GM12878 (cell line): ENCODE measurements at regions not wholly inside any gene's neighbourhood (a gene's known extent, or its start where the extent isn't known, plus 50 kb on each side); places are given as distances from the start of the nearest gene placed in this dataset.

Experiments
- ATF3 ChIP-seq: IDR thresholded peaks from 2 replicates; pipeline ENCODE4 v1.6.1; 2011; ENCODE audit warnings: low read depth, mild to moderate bottlenecking, low read length, moderate library complexity, borderline replicate concordance; ENCODE audit errors: extremely low read depth
- BACH1 ChIP-seq: fragments of 450-650 bp; IDR thresholded peaks from 2 replicates; pipeline ENCODE4 v1.6.1; 2017; ENCODE audit warnings: mild to moderate bottlenecking, borderline replicate concordance
- BCL3 ChIP-seq: IDR thresholded peaks from 2 replicates; pipeline ENCODE4 v1.6.1; 2011; ENCODE audit warnings: borderline replicate concordance, low read depth, mild to moderate bottlenecking, moderate library complexity, low read length; ENCODE audit not compliant: insufficient read depth, poor library complexity, severe bottlenecking
- BHLHE40 ChIP-seq, 2 experiments: fragments of 450-650 bp in 1 of 2; IDR thresholded peaks; 2 replicates each; pipeline ENCODE4 v1.6.1; 2011 to 2017; ENCODE audit warnings: low read depth in 2 of 2, borderline replicate concordance in 1 of 2, improper control_type of control experiment in 1 of 2, low read length in 1 of 2, mild to moderate bottlenecking in 1 of 2
- BMI1 ChIP-seq: fragments of 450-650 bp; IDR thresholded peaks from 2 replicates; pipeline ENCODE4 v1.6.1; 2016; ENCODE audit warnings: mild to moderate bottlenecking, moderate library complexity, borderline replicate concordance
- CBX5 ChIP-seq: sonication (generic); IDR thresholded peaks from 2 replicates; pipeline ENCODE4 v1.6.1; 2016; ENCODE audit warnings: low read depth, moderate library complexity, mild to moderate bottlenecking, inconsistent platforms
- EGR1 ChIP-seq, 2 experiments: IDR thresholded peaks; 1 replicate in 1 of 2; 2 replicates in 1 of 2; pipeline ENCODE4 v1.6.1; 2011 to 2012; ENCODE audit warnings: low read depth in 2 of 2, low read length in 2 of 2, borderline replicate concordance in 1 of 2, mild to moderate bottlenecking in 1 of 2, moderate library complexity in 1 of 2
- FOS ChIP-seq: IDR thresholded peaks from 3 replicates; pipeline ENCODE4 v1.6.1; 2011; ENCODE audit warnings: borderline replicate concordance; ENCODE audit not compliant: insufficient read length; ENCODE audit errors: extremely low read depth
- IKZF1 ChIP-seq: fragments of 450-650 bp; conservative IDR thresholded peaks from 2 replicates; pipeline ENCODE4 v1.6.1; 2017; ENCODE audit warnings: antibody characterized with exemption, mild to moderate bottlenecking
- IKZF2 ChIP-seq, 2 experiments: fragments of 450-650 bp; IDR thresholded peaks; 2 replicates each; pipeline ENCODE4 v1.6.1; 2017; ENCODE audit warnings: mild to moderate bottlenecking in 2 of 2, moderate library complexity in 2 of 2
- MAX ChIP-seq: IDR thresholded peaks from 2 replicates; pipeline ENCODE4 v1.6.1; 2012; ENCODE audit warnings: low read depth, low read length, improper control_type of control experiment
- MLLT1 ChIP-seq: fragments of 450-650 bp; IDR thresholded peaks from 2 replicates; pipeline ENCODE4 v1.6.1; 2016; ENCODE audit warnings: mild to moderate bottlenecking
- NFIC ChIP-seq: IDR thresholded peaks from 2 replicates; pipeline ENCODE4 v1.6.1; 2012; ENCODE audit warnings: low read depth, mild to moderate bottlenecking, inconsistent platforms, low read length, moderate library complexity
- RBBP5 ChIP-seq: fragments of 200-600 bp; sonication (generic); conservative IDR thresholded peaks from 2 replicates; pipeline ENCODE4 v1.6.1; 2016
- RELB ChIP-seq: fragments of 450-650 bp; IDR thresholded peaks from 2 replicates; pipeline ENCODE4 v1.6.1; 2017; ENCODE audit warnings: low read depth, mild to moderate bottlenecking, moderate library complexity
- ZBED1 ChIP-seq: IDR thresholded peaks from 2 replicates; pipeline ENCODE4 v1.6.1; 2016; ENCODE audit warnings: borderline replicate concordance
- ZNF687 ChIP-seq: fragments of 450-650 bp; IDR thresholded peaks from 2 replicates; pipeline ENCODE4 v1.6.1; 2017; ENCODE audit warnings: mild to moderate bottlenecking, moderate library complexity

GRCh38 chr20:53750827-53751619 lies 157.4 kb upstream of the ZNF217 start (continued):
- peak; percentile 91 for TF ChIP-seq RELB
- TF ChIP-seq CBX5 = peak; percentile 41; the same call in 1 of the 2 replicates
- no peak for TF ChIP-seq FOS
- peak; percentile 98 to 99 for TF ChIP-seq IKZF2 (IDR thresholded peaks at IDR 0.05)
- TF ChIP-seq NFIC = peak; percentile 97
- TF ChIP-seq RBBP5 = no peak
- peak; percentile 97 for TF ChIP-seq ZNF687
- peak; percentile 70; the same call in 1 of the 2 replicates for TF ChIP-seq MAX
- peak; percentile 98 for TF ChIP-seq IKZF1
- peak; percentile 22 for TF ChIP-seq BCL3
- TF ChIP-seq MLLT1 = peak; percentile 75; the same call in 1 of the 2 replicates
- no peak for TF ChIP-seq ATF3
- TF ChIP-seq EGR1 (IDR thresholded peaks at IDR 0.05; ENCODE audit: borderline replicate concordance in 1 of 2, low read depth in 2 of 2, low read length in 2 of 2) = peak in 1 of 2 experiments; percentile 46; a peak in 1 of 3 replicates
- TF ChIP-seq BMI1 = peak; percentile 36; the same call in 1 of the 2 replicates
- TF ChIP-seq BACH1 = peak; percentile 41; the same call in 1 of the 2 replicates
- TF ChIP-seq ZBED1 = peak; percentile 48; the same call in 1 of the 2 replicates
- TF ChIP-seq BHLHE40 (IDR thresholded peaks at IDR 0.05; ENCODE audit: borderline replicate concordance in 1 of 2, low read depth in 2 of 2, low read length in 1 of 2) = peak; percentile 76 to 82; a peak in 3 of 4 replicates
